ENCODE measurements at regions not wholly inside any gene's neighbourhood (a gene's known extent, or its start where the extent isn't known, plus 50 kb on each side); places are given as distances from the start of the nearest gene placed in this dataset.

DNA sequence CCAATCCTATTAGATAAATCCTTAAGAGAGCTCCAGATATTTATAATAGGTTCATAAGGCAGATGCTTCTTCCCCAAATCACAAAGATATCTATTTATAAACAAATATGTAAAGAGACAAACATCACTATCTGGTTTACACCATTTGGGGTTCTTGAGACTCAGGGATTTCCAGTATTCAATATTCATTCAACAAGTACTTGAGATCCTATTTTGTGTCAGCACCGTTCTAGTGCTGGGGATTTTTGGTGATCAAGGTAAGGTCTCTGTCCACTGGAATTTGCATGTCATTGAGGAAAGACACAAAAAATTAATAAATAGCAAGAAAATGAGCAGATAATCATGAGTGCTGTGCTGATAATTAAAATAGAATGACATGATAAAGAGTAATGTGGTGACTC, 222.7 kb upstream of the FOXN3 start:
- TF ChIP-seq, protein P1, sequence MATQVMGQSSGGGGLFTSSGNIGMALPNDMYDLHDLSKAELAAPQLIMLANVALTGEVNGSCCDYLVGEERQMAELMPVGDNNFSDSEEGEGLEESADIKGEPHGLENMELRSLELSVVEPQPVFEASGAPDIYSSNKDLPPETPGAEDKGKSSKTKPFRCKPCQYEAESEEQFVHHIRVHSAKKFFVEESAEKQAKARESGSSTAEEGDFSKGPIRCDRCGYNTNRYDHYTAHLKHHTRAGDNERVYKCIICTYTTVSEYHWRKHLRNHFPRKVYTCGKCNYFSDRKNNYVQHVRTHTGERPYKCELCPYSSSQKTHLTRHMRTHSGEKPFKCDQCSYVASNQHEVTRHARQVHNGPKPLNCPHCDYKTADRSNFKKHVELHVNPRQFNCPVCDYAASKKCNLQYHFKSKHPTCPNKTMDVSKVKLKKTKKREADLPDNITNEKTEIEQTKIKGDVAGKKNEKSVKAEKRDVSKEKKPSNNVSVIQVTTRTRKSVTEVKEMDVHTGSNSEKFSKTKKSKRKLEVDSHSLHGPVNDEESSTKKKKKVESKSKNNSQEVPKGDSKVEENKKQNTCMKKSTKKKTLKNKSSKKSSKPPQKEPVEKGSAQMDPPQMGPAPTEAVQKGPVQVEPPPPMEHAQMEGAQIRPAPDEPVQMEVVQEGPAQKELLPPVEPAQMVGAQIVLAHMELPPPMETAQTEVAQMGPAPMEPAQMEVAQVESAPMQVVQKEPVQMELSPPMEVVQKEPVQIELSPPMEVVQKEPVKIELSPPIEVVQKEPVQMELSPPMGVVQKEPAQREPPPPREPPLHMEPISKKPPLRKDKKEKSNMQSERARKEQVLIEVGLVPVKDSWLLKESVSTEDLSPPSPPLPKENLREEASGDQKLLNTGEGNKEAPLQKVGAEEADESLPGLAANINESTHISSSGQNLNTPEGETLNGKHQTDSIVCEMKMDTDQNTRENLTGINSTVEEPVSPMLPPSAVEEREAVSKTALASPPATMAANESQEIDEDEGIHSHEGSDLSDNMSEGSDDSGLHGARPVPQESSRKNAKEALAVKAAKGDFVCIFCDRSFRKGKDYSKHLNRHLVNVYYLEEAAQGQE (IDR thresholded peaks at IDR 0.05; ENCODE audit: insufficient read depth in 1 of 2, low read depth in 2 of 2, low read length in 2 of 2), result no peak
- no peak for TF ChIP-seq SIN3A (IDR thresholded peaks at IDR 0.05; ENCODE audit: borderline replicate concordance, insufficient read depth, low read length)
- TF ChIP-seq POLR2AphosphoS5 (IDR thresholded peaks at IDR 0.05; ENCODE audit: low read depth, low read length), result no peak
- TF ChIP-seq TAF1 (IDR thresholded peaks at IDR 0.05; ENCODE audit: borderline replicate concordance, insufficient read depth, low read length), result no peak
- TF ChIP-seq FOXP2 (optimal IDR thresholded peaks at IDR 0.05; ENCODE audit: borderline replicate concordance, extremely low read depth, extremely low read length, insufficient read depth), result no peak
